ENCODE measurements at regions not wholly inside any gene's neighbourhood (a gene's known extent, or its start where the extent isn't known, plus 50 kb on each side); places are given as distances from the start of the nearest gene placed in this dataset.

DNA sequence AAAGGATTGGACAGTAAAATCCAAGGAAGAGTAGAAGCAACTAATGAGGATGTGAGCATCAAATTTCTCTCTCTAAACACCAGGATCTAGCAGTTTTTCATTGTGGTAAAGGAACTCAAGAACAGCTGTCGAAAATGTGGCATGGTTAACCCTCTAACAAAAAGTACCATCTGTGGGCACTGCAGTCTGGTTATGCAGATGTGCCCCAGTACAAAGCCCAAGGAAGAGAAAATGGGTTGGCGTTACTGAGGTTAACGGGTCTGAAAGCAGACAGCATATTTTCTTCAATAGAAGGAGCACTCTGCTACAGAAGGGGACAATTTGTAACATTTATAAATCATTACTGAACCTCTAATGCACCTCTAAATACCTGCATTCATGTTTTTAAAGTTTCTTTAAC lies 253.0 kb upstream of the HNRNPA3 start:
- no TSS peak for BruUV-seq (replicated peaks)
- DNase-seq (ENCODE audit: low read depth, low spot score): no peak
- POLR2A ChIA-PET: interaction anchor here (0.5 kb wide), 2 partner anchors 765 to 1071 kb away, joined by 3 read pairs; no protein-coding TSS in a partner anchor
- no peaks in the 10 kb centered on the region; the same call in 1 of the 2 replicates for H3K36me3 ChIP-seq (ENCODE audit: control insufficient read depth, insufficient read depth, low read length)
- CTCF ChIA-PET: no interaction called here
- in situ Hi-C loops (cut with HindIII; ENCODE audit: low pct_unique_long_range_greater_than_20kb, low sequenced_read_pairs): no loop called here
- intact Hi-C loops (cut with micrococcal nuclease; ENCODE audit: unreplicated experiment): no loop called here
- H3K4me3 ChIP-seq (ENCODE audit: low read depth in 2 of 2, low read length in 2 of 2): no peak overlapping the region
- no peak for ATAC-seq
- H3K27ac ChIP-seq (ENCODE audit: low read length): no peak overlapping the region
- no peaks in the 10 kb centered on the region for H3K9me3 ChIP-seq (ENCODE audit: control insufficient read depth, insufficient read depth, low read depth, low read length)
- H3K27me3 ChIP-seq (ENCODE audit: control insufficient read depth, insufficient read depth, low read length): peaks cover 7% of the 10 kb centered on the region
- H3K4me1 ChIP-seq (ENCODE audit: control insufficient read depth, insufficient read depth, low read length): no peaks in the 10 kb centered on the region
- no peak for TF ChIP-seq TCF7L2 (IDR thresholded peaks at IDR 0.05; ENCODE audit: low read depth, low read length)
- TF ChIP-seq, protein P1, sequence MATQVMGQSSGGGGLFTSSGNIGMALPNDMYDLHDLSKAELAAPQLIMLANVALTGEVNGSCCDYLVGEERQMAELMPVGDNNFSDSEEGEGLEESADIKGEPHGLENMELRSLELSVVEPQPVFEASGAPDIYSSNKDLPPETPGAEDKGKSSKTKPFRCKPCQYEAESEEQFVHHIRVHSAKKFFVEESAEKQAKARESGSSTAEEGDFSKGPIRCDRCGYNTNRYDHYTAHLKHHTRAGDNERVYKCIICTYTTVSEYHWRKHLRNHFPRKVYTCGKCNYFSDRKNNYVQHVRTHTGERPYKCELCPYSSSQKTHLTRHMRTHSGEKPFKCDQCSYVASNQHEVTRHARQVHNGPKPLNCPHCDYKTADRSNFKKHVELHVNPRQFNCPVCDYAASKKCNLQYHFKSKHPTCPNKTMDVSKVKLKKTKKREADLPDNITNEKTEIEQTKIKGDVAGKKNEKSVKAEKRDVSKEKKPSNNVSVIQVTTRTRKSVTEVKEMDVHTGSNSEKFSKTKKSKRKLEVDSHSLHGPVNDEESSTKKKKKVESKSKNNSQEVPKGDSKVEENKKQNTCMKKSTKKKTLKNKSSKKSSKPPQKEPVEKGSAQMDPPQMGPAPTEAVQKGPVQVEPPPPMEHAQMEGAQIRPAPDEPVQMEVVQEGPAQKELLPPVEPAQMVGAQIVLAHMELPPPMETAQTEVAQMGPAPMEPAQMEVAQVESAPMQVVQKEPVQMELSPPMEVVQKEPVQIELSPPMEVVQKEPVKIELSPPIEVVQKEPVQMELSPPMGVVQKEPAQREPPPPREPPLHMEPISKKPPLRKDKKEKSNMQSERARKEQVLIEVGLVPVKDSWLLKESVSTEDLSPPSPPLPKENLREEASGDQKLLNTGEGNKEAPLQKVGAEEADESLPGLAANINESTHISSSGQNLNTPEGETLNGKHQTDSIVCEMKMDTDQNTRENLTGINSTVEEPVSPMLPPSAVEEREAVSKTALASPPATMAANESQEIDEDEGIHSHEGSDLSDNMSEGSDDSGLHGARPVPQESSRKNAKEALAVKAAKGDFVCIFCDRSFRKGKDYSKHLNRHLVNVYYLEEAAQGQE (IDR thresholded peaks at IDR 0.05; ENCODE audit: insufficient read depth in 1 of 2, low read depth in 2 of 2, low read length in 1 of 2): no peak
- TF ChIP-seq POLR2AphosphoS5 (IDR thresholded peaks at IDR 0.05; ENCODE audit: low read depth, low read length): no peak

DNA sequence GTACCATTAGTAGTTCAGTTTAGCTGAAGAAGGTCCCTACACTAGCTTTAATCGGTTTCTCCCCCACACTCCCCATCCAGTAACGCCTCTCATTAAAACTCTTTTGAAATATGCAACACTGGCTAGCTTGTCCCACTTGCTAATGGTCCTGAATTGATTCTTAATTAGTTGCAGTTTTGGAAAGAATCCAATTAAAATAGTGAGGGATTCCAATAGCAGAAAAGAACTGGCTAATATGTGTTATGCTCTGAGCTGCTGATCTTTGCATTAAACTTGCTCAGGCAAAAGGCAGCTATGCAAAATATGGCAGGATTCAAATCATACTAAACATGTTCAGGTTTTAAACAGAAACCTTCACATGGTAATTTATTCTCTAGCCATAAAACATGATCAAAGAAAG lies 252.5 kb upstream of the HNRNPA3 start:
- DNase-seq (ENCODE audit: low read depth, low spot score) (no peak), ATAC-seq (no peak)
- TF ChIP-seq POLR2AphosphoS5 (IDR thresholded peaks at IDR 0.05; ENCODE audit: low read depth, low read length): no peak
- TF ChIP-seq TCF7L2 (IDR thresholded peaks at IDR 0.05; ENCODE audit: low read depth, low read length): no peak
- TF ChIP-seq CTCF (IDR thresholded peaks at IDR 0.05): no peak
- TF ChIP-seq, protein P1 (IDR thresholded peaks at IDR 0.05; ENCODE audit: insufficient read depth in 1 of 2, low read depth in 2 of 2, low read length in 1 of 2): no peak
- TF ChIP-seq SIN3A (IDR thresholded peaks at IDR 0.05; ENCODE audit: borderline replicate concordance, insufficient read depth, low read depth, low read length): no peak
- POLR2A ChIA-PET: interaction anchor here (0.5 kb wide), 2 partner anchors 764 to 1070 kb away, joined by 3 read pairs; no protein-coding TSS in a partner anchor
- Histone ChIP-seq H3K27ac (ENCODE audit: low read length) (no peak overlapping the region), H3K36me3 (ENCODE audit: control insufficient read depth, insufficient read depth, low read length) (no peaks in the 10 kb centered on the region; the same call in 1 of the 2 replicates), H3K4me3 (ENCODE audit: low read depth in 2 of 2, low read length in 2 of 2) (no peak overlapping the region), H3K4me1 (ENCODE audit: control insufficient read depth, insufficient read depth, low read length) (no peaks in the 10 kb centered on the region), H3K27me3 (ENCODE audit: control insufficient read depth, insufficient read depth, low read length) (peaks cover 7% of the 10 kb centered on the region), H3K9me3 (ENCODE audit: control insufficient read depth, insufficient read depth, low read depth, low read length) (no peaks in the 10 kb centered on the region)
- CTCF ChIA-PET: no interaction called here
- in situ Hi-C loops (cut with HindIII; ENCODE audit: low pct_unique_long_range_greater_than_20kb, low sequenced_read_pairs) (no loop called here), intact Hi-C loops (cut with micrococcal nuclease; ENCODE audit: unreplicated experiment) (no loop called here)
- no TSS peak for BruUV-seq (replicated peaks)
